ENCODE measurements at regions not wholly inside any gene's neighbourhood (a gene's known extent, or its start where the extent isn't known, plus 50 kb on each side); places are given as distances from the start of the nearest gene placed in this dataset.

DNA sequence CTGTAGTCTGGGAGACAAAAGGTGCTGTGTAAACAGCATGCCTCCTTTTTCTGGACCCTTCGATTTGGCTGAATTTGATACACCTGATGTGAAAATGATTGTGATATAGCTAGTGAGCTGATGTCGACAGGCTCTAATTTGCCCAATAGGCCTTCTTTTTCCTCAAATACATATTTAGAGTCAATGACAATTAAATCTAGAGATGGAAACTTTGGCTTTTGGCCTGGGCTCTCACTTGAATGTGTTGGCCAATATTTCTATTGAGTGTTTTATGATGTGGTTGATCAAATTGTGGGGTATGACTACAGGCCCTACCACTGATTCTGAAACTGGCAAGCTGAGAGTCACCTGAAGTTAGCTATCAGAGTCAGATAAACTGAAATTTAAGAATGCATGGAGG, 151.8 kb upstream of the MEOX2 start:
- DNase-seq (peak in 1 of 3 donors; percentile 52), ATAC-seq (ENCODE audit: insufficient read depth, low FRiP score) (no peak)
- Histone ChIP-seq H3K27me3 (ENCODE audit: control insufficient read depth in 3 of 3, insufficient read depth in 3 of 3, low read length in 2 of 3) (no peaks in the 10 kb centered on the region), H3K9ac (ENCODE audit: insufficient read depth in 1 of 2, low read length in 2 of 2) (no peak overlapping the region), H3K36me3 (ENCODE audit: control insufficient read depth in 4 of 4, insufficient read depth in 4 of 4, low read length in 4 of 4) (no peaks in the 10 kb centered on the region), H3K4me1 (ENCODE audit: control insufficient read depth in 5 of 5, insufficient read depth in 5 of 5, low read length in 5 of 5) (peaks cover 0 to 74% (median 16%) of the 10 kb centered on the region in 5 donors), H3K4me3 (no peak overlapping the region), H3K9me3 (ENCODE audit: control insufficient read depth in 4 of 4, insufficient read depth in 3 of 4, low read length in 3 of 4) (no peaks in the 10 kb centered on the region), H3K27ac (ENCODE audit: low read depth in 1 of 2, low read length in 1 of 2) (peak overlapping the region in 1 of 2 donors; percentile 33)
- TF ChIP-seq, protein P1, sequence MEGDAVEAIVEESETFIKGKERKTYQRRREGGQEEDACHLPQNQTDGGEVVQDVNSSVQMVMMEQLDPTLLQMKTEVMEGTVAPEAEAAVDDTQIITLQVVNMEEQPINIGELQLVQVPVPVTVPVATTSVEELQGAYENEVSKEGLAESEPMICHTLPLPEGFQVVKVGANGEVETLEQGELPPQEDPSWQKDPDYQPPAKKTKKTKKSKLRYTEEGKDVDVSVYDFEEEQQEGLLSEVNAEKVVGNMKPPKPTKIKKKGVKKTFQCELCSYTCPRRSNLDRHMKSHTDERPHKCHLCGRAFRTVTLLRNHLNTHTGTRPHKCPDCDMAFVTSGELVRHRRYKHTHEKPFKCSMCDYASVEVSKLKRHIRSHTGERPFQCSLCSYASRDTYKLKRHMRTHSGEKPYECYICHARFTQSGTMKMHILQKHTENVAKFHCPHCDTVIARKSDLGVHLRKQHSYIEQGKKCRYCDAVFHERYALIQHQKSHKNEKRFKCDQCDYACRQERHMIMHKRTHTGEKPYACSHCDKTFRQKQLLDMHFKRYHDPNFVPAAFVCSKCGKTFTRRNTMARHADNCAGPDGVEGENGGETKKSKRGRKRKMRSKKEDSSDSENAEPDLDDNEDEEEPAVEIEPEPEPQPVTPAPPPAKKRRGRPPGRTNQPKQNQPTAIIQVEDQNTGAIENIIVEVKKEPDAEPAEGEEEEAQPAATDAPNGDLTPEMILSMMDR (IDR thresholded peaks at IDR 0.05; ENCODE audit: control extremely low read depth, extremely low read depth), result no peak
- WGBS, 2 donors, result 87 to 89% methylated on average over 2 of the region's 2 CpGs

GRCh38 chr7:15837306-15837950, 150.9 kb upstream of the MEOX2 start:
- ATAC-seq (ENCODE audit: insufficient read depth, low FRiP score) (no peak), DNase-seq (peak; percentile 75 to 93 (median 91))
- no peak overlapping the region for H3K4me3 ChIP-seq
- no peaks in the 10 kb centered on the region for H3K27me3 ChIP-seq (ENCODE audit: control insufficient read depth in 3 of 3, insufficient read depth in 3 of 3, low read length in 2 of 3)
- H3K9me3 ChIP-seq (ENCODE audit: control insufficient read depth in 4 of 4, insufficient read depth in 3 of 4, low read length in 3 of 4), result no peaks in the 10 kb centered on the region
- H3K36me3 ChIP-seq (ENCODE audit: control insufficient read depth in 4 of 4, insufficient read depth in 4 of 4, low read length in 4 of 4), result no peaks in the 10 kb centered on the region
- 71 to 80% methylated on average over 5 of the region's 5 CpGs for WGBS, 2 donors
- TF ChIP-seq, protein P1 (IDR thresholded peaks at IDR 0.05; ENCODE audit: control extremely low read depth, extremely low read depth), result no peak
- H3K27ac ChIP-seq (ENCODE audit: low read depth in 1 of 2, low read length in 1 of 2), result no peak overlapping the region
- H3K4me1 ChIP-seq (ENCODE audit: control insufficient read depth in 5 of 5, insufficient read depth in 5 of 5, low read length in 5 of 5), result peaks cover 1 to 80% (median 17%) of the 10 kb centered on the region in 5 donors
- H3K9ac ChIP-seq (ENCODE audit: insufficient read depth in 1 of 2, low read length in 2 of 2), result peak overlapping the region in 1 of 2 donors; percentile 16

- DNase-seq (peak in 2 of 3 donors; percentile 61 to 68), ATAC-seq (ENCODE audit: insufficient read depth, low FRiP score) (no peak)
- Histone ChIP-seq H3K9me3 (ENCODE audit: control insufficient read depth in 4 of 4, insufficient read depth in 3 of 4, low read length in 3 of 4) (no peaks in the 10 kb centered on the region), H3K27me3 (ENCODE audit: control insufficient read depth in 3 of 3, insufficient read depth in 3 of 3, low read length in 2 of 3) (no peaks in the 10 kb centered on the region), H3K27ac (ENCODE audit: low read depth in 1 of 2, low read length in 1 of 2) (no peak overlapping the region), H3K4me1 (ENCODE audit: control insufficient read depth in 5 of 5, insufficient read depth in 5 of 5, low read length in 5 of 5) (peaks cover 1 to 88% (median 17%) of the 10 kb centered on the region in 5 donors), H3K9ac (ENCODE audit: insufficient read depth in 1 of 2, low read length in 2 of 2) (no peak overlapping the region), H3K4me3 (no peak overlapping the region), H3K36me3 (ENCODE audit: control insufficient read depth in 4 of 4, insufficient read depth in 4 of 4, low read length in 4 of 4) (no peaks in the 10 kb centered on the region)
- WGBS, 2 donors, result 82 to 92% methylated on average over 2 of the region's 2 CpGs
- TF ChIP-seq, protein P1 (IDR thresholded peaks at IDR 0.05; ENCODE audit: control extremely low read depth, extremely low read depth), result no peak
Measured at GRCh38 chr7:15836651-15837050, 150.2 kb upstream of the MEOX2 start.

- H3K4me1 ChIP-seq (ENCODE audit: control insufficient read depth in 5 of 5, insufficient read depth in 5 of 5, low read length in 5 of 5), result peaks cover 1 to 94% (median 22%) of the 10 kb centered on the region in 5 donors
- no peaks in the 10 kb centered on the region for H3K9me3 ChIP-seq (ENCODE audit: control insufficient read depth in 4 of 4, insufficient read depth in 3 of 4, low read length in 3 of 4)
- no peak for ATAC-seq (ENCODE audit: insufficient read depth, low FRiP score)
- no peak overlapping the region for H3K4me3 ChIP-seq
- TF ChIP-seq, protein P1 (IDR thresholded peaks at IDR 0.05; ENCODE audit: control extremely low read depth, extremely low read depth), result no peak
- 90 to 91% methylated on average over 4 of the region's 4 CpGs for WGBS, 2 donors
- no peak for DNase-seq
- H3K9ac ChIP-seq (ENCODE audit: insufficient read depth in 1 of 2, low read length in 2 of 2), result no peak overlapping the region
- H3K27me3 ChIP-seq (ENCODE audit: control insufficient read depth in 3 of 3, insufficient read depth in 3 of 3, low read length in 2 of 3), result no peaks in the 10 kb centered on the region
- H3K27ac ChIP-seq (ENCODE audit: low read depth in 1 of 2, low read length in 1 of 2), result no peak overlapping the region
- H3K36me3 ChIP-seq (ENCODE audit: control insufficient read depth in 4 of 4, insufficient read depth in 4 of 4, low read length in 4 of 4), result no peaks in the 10 kb centered on the region
Measured at GRCh38 chr7:15836041-15836440, 149.6 kb upstream of the MEOX2 start.
